ENCODE measurements at regions not wholly inside any gene's neighbourhood (a gene's known extent, or its start where the extent isn't known, plus 50 kb on each side); places are given as distances from the start of the nearest gene placed in this dataset.

- TF ChIP-seq, protein P1, sequence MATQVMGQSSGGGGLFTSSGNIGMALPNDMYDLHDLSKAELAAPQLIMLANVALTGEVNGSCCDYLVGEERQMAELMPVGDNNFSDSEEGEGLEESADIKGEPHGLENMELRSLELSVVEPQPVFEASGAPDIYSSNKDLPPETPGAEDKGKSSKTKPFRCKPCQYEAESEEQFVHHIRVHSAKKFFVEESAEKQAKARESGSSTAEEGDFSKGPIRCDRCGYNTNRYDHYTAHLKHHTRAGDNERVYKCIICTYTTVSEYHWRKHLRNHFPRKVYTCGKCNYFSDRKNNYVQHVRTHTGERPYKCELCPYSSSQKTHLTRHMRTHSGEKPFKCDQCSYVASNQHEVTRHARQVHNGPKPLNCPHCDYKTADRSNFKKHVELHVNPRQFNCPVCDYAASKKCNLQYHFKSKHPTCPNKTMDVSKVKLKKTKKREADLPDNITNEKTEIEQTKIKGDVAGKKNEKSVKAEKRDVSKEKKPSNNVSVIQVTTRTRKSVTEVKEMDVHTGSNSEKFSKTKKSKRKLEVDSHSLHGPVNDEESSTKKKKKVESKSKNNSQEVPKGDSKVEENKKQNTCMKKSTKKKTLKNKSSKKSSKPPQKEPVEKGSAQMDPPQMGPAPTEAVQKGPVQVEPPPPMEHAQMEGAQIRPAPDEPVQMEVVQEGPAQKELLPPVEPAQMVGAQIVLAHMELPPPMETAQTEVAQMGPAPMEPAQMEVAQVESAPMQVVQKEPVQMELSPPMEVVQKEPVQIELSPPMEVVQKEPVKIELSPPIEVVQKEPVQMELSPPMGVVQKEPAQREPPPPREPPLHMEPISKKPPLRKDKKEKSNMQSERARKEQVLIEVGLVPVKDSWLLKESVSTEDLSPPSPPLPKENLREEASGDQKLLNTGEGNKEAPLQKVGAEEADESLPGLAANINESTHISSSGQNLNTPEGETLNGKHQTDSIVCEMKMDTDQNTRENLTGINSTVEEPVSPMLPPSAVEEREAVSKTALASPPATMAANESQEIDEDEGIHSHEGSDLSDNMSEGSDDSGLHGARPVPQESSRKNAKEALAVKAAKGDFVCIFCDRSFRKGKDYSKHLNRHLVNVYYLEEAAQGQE (IDR thresholded peaks at IDR 0.05; ENCODE audit: borderline replicate concordance in 1 of 2, low read depth in 1 of 2, low read length in 2 of 2): no peak
- TF ChIP-seq ZNF124 (CRISPR knock-in tag; IDR thresholded peaks at IDR 0.05): no peak
- TF ChIP-seq ZNF383 (CRISPR knock-in tag; IDR thresholded peaks at IDR 0.05; ENCODE audit: borderline replicate concordance): no peak
- TF ChIP-seq TBX2 (CRISPR knock-in tag; IDR thresholded peaks at IDR 0.05; ENCODE audit: borderline replicate concordance): no peak
- TF ChIP-seq, protein P2, sequence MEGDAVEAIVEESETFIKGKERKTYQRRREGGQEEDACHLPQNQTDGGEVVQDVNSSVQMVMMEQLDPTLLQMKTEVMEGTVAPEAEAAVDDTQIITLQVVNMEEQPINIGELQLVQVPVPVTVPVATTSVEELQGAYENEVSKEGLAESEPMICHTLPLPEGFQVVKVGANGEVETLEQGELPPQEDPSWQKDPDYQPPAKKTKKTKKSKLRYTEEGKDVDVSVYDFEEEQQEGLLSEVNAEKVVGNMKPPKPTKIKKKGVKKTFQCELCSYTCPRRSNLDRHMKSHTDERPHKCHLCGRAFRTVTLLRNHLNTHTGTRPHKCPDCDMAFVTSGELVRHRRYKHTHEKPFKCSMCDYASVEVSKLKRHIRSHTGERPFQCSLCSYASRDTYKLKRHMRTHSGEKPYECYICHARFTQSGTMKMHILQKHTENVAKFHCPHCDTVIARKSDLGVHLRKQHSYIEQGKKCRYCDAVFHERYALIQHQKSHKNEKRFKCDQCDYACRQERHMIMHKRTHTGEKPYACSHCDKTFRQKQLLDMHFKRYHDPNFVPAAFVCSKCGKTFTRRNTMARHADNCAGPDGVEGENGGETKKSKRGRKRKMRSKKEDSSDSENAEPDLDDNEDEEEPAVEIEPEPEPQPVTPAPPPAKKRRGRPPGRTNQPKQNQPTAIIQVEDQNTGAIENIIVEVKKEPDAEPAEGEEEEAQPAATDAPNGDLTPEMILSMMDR (CRISPR knock-in tag; IDR thresholded peaks at IDR 0.05): no peak
- TF ChIP-seq, protein P3, sequence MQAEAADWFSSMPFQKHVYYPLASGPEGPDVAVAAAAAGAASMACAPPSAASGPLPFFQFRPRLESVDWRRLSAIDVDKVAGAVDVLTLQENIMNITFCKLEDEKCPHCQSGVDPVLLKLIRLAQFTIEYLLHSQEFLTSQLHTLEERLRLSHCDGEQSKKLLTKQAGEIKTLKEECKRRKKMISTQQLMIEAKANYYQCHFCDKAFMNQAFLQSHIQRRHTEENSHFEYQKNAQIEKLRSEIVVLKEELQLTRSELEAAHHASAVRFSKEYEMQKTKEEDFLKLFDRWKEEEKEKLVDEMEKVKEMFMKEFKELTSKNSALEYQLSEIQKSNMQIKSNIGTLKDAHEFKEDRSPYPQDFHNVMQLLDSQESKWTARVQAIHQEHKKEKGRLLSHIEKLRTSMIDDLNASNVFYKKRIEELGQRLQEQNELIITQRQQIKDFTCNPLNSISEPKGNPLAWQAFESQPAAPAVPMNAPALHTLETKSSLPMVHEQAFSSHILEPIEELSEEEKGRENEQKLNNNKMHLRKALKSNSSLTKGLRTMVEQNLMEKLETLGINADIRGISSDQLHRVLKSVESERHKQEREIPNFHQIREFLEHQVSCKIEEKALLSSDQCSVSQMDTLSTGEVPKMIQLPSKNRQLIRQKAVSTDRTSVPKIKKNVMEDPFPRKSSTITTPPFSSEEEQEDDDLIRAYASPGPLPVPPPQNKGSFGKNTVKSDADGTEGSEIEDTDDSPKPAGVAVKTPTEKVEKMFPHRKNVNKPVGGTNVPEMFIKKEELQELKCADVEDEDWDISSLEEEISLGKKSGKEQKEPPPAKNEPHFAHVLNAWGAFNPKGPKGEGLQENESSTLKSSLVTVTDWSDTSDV (CRISPR knock-in tag; IDR thresholded peaks at IDR 0.05): no peak
- TF ChIP-seq AFF4 (CRISPR knock-in tag; IDR thresholded peaks at IDR 0.05): no peak
These were observed 567.5 kb downstream of the TBC1D22A start for GRCh38 chr22:47329727-47330650.

Data from HepG2 (cell line).